AG04450 (cell line): ENCODE measurements at regions not wholly inside any gene's neighbourhood (a gene's known extent, or its start where the extent isn't known, plus 50 kb on each side); places are given as distances from the start of the nearest gene placed in this dataset.
A peak's percentile ranks its signal among the peaks of the same experiment; 100 is the strongest.
"Not testable (repeated sequence)": the region's sequence is repeated elsewhere in the genome, so short reads cannot be mapped to it uniquely, and the experiment has no call there.

Experiments used
- CTCF ChIA-PET: fragments of 300-600, 350-600 bp; formaldehyde crosslinking; extraction: SDS; loops from one replicate; lab custom pipeline; 2022; ENCODE audit warnings: antibody characterized with exemption, inconsistent platforms; lab: Charles Lee
- POLR2A ChIA-PET: fragments of 350-600 bp; formaldehyde crosslinking; extraction: SDS; loops from one replicate; lab custom pipeline; 2021; ENCODE audit warnings: antibody characterized with exemption, inconsistent platforms; lab: Yijun Ruan, JAX
- DNase-seq: peaks from one replicate; pipeline ENCODE4 v3.0.0-alpha.2; 2011; ENCODE audit warnings: low read depth, low spot score
- H3K27ac ChIP-seq: one replicate; pipeline ENCODE4 v1.5.1; 2012; ENCODE audit warnings: low read depth, low read length, control low read depth
- H3K27me3 ChIP-seq: one replicate; pipeline ENCODE4 v1.6.0; 2012; ENCODE audit warnings: low read length; ENCODE audit not compliant: control insufficient read depth, insufficient read depth
- H3K4me3 ChIP-seq: 2 replicates; pipeline ENCODE4 v1.5.1; 2011; ENCODE audit warnings: mild to moderate bottlenecking, low read depth, low read length, control low read depth
- H3K9me3 ChIP-seq: 2 replicates; pipeline ENCODE4 v1.5.1; 2012; ENCODE audit warnings: low read length; ENCODE audit not compliant: control insufficient read depth, insufficient read depth
- TF ChIP-seq, protein P1 (sequence below): IDR thresholded peaks from 2 replicates; pipeline ENCODE4 v1.5.1; 2011; ENCODE audit warnings: low read depth, low read length, control low read depth, inconsistent platforms

DNA sequence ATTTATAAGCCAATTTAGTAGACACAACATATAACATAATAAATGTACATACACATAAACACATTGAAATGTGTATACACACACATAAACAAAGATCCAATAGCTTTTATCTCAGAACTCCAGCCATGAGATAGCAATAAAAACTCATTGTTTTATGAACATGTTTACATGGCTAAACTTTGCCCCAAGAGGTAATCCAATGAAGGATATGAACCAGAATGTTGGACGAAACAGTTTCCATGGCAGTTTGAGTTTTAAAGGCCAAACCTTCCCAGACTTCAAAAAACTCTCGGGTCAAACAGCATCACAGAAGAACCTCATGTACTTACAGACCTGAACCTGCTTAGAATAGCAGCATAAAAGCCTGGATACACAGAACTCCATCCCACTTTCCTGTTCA lies 97.2 kb upstream of the WDR75 start:
- no peak overlapping the region for H3K4me3 ChIP-seq
- TF ChIP-seq, protein P1, sequence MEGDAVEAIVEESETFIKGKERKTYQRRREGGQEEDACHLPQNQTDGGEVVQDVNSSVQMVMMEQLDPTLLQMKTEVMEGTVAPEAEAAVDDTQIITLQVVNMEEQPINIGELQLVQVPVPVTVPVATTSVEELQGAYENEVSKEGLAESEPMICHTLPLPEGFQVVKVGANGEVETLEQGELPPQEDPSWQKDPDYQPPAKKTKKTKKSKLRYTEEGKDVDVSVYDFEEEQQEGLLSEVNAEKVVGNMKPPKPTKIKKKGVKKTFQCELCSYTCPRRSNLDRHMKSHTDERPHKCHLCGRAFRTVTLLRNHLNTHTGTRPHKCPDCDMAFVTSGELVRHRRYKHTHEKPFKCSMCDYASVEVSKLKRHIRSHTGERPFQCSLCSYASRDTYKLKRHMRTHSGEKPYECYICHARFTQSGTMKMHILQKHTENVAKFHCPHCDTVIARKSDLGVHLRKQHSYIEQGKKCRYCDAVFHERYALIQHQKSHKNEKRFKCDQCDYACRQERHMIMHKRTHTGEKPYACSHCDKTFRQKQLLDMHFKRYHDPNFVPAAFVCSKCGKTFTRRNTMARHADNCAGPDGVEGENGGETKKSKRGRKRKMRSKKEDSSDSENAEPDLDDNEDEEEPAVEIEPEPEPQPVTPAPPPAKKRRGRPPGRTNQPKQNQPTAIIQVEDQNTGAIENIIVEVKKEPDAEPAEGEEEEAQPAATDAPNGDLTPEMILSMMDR, result no peak
- no peak for DNase-seq
- CTCF ChIA-PET, result no interaction called here
- no peak overlapping the region for H3K27ac ChIP-seq
- peaks cover 14% of the 10 kb centered on the region for H3K9me3 ChIP-seq
- H3K27me3 ChIP-seq, result no peaks in the 10 kb centered on the region
- POLR2A ChIA-PET, result no interaction called here

DNA sequence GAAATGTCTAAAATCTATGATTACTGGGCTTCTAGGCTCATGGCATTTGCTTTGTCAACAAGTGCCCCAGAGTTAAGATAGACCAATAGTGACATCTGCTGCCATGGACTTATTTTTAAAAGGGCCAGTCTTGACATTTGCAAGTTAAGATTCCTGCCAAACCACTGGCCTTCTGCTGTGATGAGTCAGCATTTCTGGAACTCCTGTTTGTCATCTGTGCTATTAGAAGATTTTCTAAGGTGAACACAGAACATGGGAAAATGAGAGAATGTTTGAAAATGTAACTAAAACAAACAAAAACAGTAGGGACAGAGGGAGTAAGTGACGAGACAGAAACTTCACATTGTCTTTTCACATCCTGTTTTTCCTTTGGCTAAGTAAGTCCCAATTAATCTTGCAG lies 93.7 kb upstream of the WDR75 start:
- TF ChIP-seq, protein P1, result 0 out of 2 replicates have a peak, but pooled peaks have one; percentile 18
- no peaks in the 10 kb centered on the region for H3K9me3 ChIP-seq
- DNase-seq, result peak; percentile 88
- no peaks in the 10 kb centered on the region for H3K27me3 ChIP-seq
- no peak overlapping the region for H3K4me3 ChIP-seq
- ChIA-PET CTCF (interaction anchor here (0.6 to 1.8 kb wide), 3 partner anchors 253 to 823 kb away, joined by 3 to 8 read pairs (median 4); no protein-coding TSS in a partner anchor), POLR2A (no interaction called here)
- no peak overlapping the region for H3K27ac ChIP-seq

DNA sequence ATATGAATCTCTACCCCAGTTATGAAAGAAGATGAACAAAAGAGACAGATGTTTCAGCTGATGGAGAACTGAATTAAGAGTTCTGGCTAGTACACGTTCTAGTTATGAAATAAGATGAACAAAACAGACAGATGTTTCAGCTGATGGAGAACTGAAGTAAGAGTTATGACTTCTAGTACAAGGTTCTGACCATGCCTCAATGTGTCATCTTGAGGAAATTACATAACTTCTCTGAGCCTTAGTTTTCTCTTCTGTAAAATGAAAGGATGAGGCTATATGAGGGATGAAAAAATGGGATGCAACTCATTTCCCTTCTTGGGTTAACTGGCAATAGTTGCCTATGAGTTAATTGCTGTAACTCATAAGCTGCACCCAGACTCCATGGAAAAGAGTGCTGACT lies 92.9 kb upstream of the WDR75 start:
- ChIA-PET CTCF (interaction anchor here (1.3 to 1.8 kb wide), 3 partner anchors 64 to 824 kb away, joined by 3 to 8 read pairs (median 7); no protein-coding TSS in a partner anchor), POLR2A (no interaction called here)
- DNase-seq, result no peak
- no peaks in the 10 kb centered on the region for H3K27me3 ChIP-seq
- TF ChIP-seq, protein P1, result no peak
- no peaks in the 10 kb centered on the region for H3K9me3 ChIP-seq
- H3K27ac ChIP-seq, result no peak overlapping the region
- no peak overlapping the region for H3K4me3 ChIP-seq

DNA sequence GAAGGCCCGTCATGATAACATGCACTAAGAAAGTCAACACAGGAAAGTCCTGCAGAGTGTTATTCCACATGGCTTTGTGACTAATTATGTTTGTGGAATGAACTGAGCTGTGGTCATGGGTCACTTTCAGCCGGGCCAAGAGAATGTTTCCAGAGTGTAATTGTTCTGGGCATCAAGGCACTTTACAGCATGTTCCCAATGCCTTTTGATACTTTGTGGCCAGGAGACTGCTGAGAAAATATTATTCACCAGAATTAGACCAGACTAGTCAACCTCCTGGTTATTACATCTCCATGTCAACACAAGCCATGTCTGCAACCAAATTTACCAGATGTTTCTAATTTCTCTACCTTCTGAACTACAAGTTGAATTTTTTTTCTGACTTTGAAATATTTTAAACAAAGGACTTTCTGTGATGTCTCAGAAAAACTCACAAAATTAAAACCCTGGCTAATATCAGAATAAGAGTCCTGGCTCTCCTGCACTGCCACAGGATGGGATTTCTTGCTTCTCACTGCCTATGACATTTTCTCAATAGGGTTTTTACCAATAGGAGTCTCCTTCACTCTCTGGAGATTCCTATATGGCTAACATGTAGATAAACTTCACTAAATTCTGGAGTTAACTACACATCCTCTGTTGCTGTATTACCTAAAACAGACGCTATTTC lies 90.6 kb upstream of the WDR75 start:
- TF ChIP-seq, protein P1, result no peak
- peak; percentile 60 for DNase-seq
- CTCF ChIA-PET, result interaction anchor here (1.2 kb wide), 1 partner anchor 826 kb away, joined by 3 read pairs; no protein-coding TSS in a partner anchor
- H3K27ac ChIP-seq, result peak overlapping the region; percentile 40
- H3K4me3 ChIP-seq, result no peak overlapping the region
- H3K9me3 ChIP-seq, result no peaks in the 10 kb centered on the region
- POLR2A ChIA-PET, result interaction anchor here (1.8 kb wide), 1 partner anchor 61 kb away, joined by 3 read pairs; no protein-coding TSS in a partner anchor
- no peaks in the 10 kb centered on the region for H3K27me3 ChIP-seq

DNA sequence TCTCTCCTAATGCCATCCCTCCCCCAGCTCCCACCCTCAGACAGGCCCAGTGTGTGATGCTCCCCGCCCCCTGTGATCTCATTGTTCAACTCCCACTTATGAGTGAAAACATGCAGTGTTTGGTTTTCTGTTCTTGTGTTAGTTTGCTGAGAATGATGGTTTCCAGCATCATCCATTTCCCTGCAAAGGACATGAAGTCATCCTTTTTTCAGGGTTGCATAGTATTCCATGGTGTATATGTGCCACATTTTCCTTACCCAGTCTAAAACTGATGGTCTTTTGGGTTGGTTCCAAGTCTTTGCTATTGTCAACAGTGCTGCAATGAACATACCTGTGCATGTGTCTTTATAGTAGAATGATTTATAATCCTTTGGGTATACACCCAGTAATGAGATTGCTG lies 89.3 kb upstream of the WDR75 start:
- POLR2A ChIA-PET, H3K27me3 ChIP-seq, DNase-seq, H3K27ac ChIP-seq, H3K9me3 ChIP-seq, H3K4me3 ChIP-seq, CTCF ChIA-PET: not testable (repeated sequence)

DNA sequence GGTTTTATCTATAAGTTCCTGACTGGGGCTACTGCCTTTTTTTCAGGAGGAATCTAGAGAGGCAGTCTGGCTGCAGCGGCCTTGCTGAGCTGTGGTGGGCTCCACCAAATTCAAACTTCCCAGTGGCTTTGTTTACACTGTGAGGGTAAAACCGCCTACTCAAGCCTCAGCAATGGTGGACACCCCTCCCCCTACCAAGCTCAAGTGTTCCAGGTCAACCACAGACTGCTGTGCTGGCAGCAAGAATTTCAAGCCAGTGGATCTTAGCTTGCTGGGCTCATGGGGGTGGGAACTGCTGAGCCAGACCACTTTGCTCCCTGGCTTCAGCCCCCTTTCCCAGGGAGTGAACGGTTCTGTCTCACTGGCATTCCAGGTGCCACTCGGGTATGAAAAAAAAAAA lies 83.9 kb upstream of the WDR75 start:
- H3K9me3 ChIP-seq, DNase-seq, POLR2A ChIA-PET, H3K4me3 ChIP-seq, CTCF ChIA-PET, H3K27ac ChIP-seq, H3K27me3 ChIP-seq: not testable (repeated sequence)
